Liver (tissue), 8 donors: ENCODE measurements at regions not wholly inside any gene's neighbourhood (a gene's known extent, or its start where the extent isn't known, plus 50 kb on each side); places are given as distances from the start of the nearest gene placed in this dataset.

Source experiments
- DNase-seq: peaks from one replicate; pipeline ENCODE4 v3.0.0-alpha.2; 2017; ENCODE audit warnings: low spot score
- H3K27ac ChIP-seq, 2 donors: one replicate each; pipeline ENCODE4 v1.7.0; 2013; ENCODE audit warnings: inconsistent platforms in 2 of 2, low read length in 2 of 2, control low read depth in 1 of 2, low read depth in 1 of 2, mild to moderate bottlenecking in 1 of 2
- H3K27me3 ChIP-seq, 4 donors: one replicate each; pipeline versions ENCODE4 v1.6.1 to v1.7.0; 2013; ENCODE audit warnings: low read length in 3 of 4, inconsistent platforms in 1 of 4, mild to moderate bottlenecking in 1 of 4, moderate library complexity in 1 of 4; ENCODE audit not compliant: control insufficient read depth in 4 of 4, insufficient read depth in 4 of 4
- H3K36me3 ChIP-seq, 4 donors: one replicate each; pipeline versions ENCODE4 v1.6.1 to v1.7.0; 2013; ENCODE audit warnings: low read length in 3 of 4, mild to moderate bottlenecking in 3 of 4, low read depth in 1 of 4, moderate library complexity in 1 of 4; ENCODE audit not compliant: control insufficient read depth in 4 of 4, insufficient read depth in 3 of 4
- H3K4me1 ChIP-seq, 4 donors: one replicate each; pipeline versions ENCODE4 v1.6.1 to v1.7.0; 2013; ENCODE audit warnings: low read length in 3 of 4, mild to moderate bottlenecking in 3 of 4, moderate library complexity in 1 of 4; ENCODE audit not compliant: control insufficient read depth in 4 of 4, insufficient read depth in 4 of 4
- H3K4me3 ChIP-seq, 3 donors: one replicate each; pipeline versions ENCODE4 v1.6.1 to v1.7.0; 2013; ENCODE audit warnings: low read length in 3 of 3, control low read depth in 1 of 3, low read depth in 1 of 3, mild to moderate bottlenecking in 1 of 3
- H3K9ac ChIP-seq, 2 donors: one replicate each; pipeline ENCODE4 v1.7.0; 2013; ENCODE audit warnings: low read length in 2 of 2, mild to moderate bottlenecking in 2 of 2, moderate library complexity in 2 of 2, control low read depth in 1 of 2, low read depth in 1 of 2
- H3K9me3 ChIP-seq, 4 donors: one replicate each; pipeline versions ENCODE4 v1.6.1 to v1.7.0; 2013; ENCODE audit warnings: low read length in 3 of 4; ENCODE audit not compliant: control insufficient read depth in 4 of 4
- ATF3 ChIP-seq: IDR thresholded peaks from 2 replicates; pipeline ENCODE4 v1.6.1; 2016; ENCODE audit warnings: antibody characterized with exemption
- EGR1 ChIP-seq, 2 donors: IDR thresholded peaks; 2 replicates each; pipeline ENCODE4 v1.6.1; 2016 to 2018; ENCODE audit warnings: antibody characterized with exemption in 2 of 2, low read depth in 2 of 2
- FOXA1 ChIP-seq: IDR thresholded peaks from 2 replicates; pipeline ENCODE4 v1.6.1; 2016; ENCODE audit warnings: antibody characterized with exemption
- FOXA2 ChIP-seq: IDR thresholded peaks from 2 replicates; pipeline ENCODE4 v1.6.1; 2016; ENCODE audit warnings: antibody characterized with exemption
- GABPA ChIP-seq, 2 donors: IDR thresholded peaks in 1 of 2; conservative IDR thresholded peaks in 1 of 2; 2 replicates each; pipeline ENCODE4 v1.6.1; 2016; ENCODE audit warnings: antibody characterized with exemption in 2 of 2, mild to moderate bottlenecking in 1 of 2, moderate library complexity in 1 of 2
- HNF4A ChIP-seq, 2 donors: conservative IDR thresholded peaks; 2 replicates each; pipeline ENCODE4 v1.6.1; 2016; ENCODE audit warnings: antibody characterized with exemption in 2 of 2, mild to moderate bottlenecking in 2 of 2
- HNF4G ChIP-seq: IDR thresholded peaks from 2 replicates; pipeline ENCODE4 v1.6.1; 2016; ENCODE audit warnings: antibody characterized with exemption
- JUND ChIP-seq, 2 donors: IDR thresholded peaks; 2 replicates each; pipeline ENCODE4 v1.6.1; 2016; ENCODE audit warnings: antibody characterized with exemption in 2 of 2
- MAX ChIP-seq: IDR thresholded peaks from 2 replicates; pipeline ENCODE4 v1.6.1; 2016; ENCODE audit warnings: antibody characterized with exemption
- NR2F2 ChIP-seq: IDR thresholded peaks from 2 replicates; pipeline ENCODE4 v1.6.1; 2016; ENCODE audit warnings: antibody characterized with exemption
- RAD21 ChIP-seq, 2 donors: IDR thresholded peaks; 2 replicates each; pipeline ENCODE4 v1.6.1; 2016; ENCODE audit warnings: antibody characterized with exemption in 2 of 2, mild to moderate bottlenecking in 2 of 2
- REST ChIP-seq: IDR thresholded peaks from 2 replicates; pipeline ENCODE4 v1.6.1; 2016; ENCODE audit warnings: antibody characterized with exemption, mild to moderate bottlenecking
- RXRA ChIP-seq, 2 donors: IDR thresholded peaks; 2 replicates each; pipeline ENCODE4 v1.6.1; 2017 to 2018; ENCODE audit warnings: antibody characterized with exemption in 2 of 2, mild to moderate bottlenecking in 1 of 2
- SP1 ChIP-seq: IDR thresholded peaks from 2 replicates; pipeline ENCODE4 v1.6.1; 2018; ENCODE audit warnings: antibody characterized with exemption, mild to moderate bottlenecking
- TAF1 ChIP-seq: conservative IDR thresholded peaks from 2 replicates; pipeline ENCODE4 v1.6.1; 2016; ENCODE audit warnings: antibody characterized with exemption, mild to moderate bottlenecking
- WGBS: extraction: QIAGEN DNeasy Blood & Tissue Kit; methylation state at CpG from one replicate; pipeline ENCODE4 v1.1.7; 2013; 5-methylcytosine and 5-hydroxymethylcytosine counted together
- TF ChIP-seq, protein P1 (sequence below): fragments of 150-350 bp; IDR thresholded peaks from 2 replicates; pipeline ENCODE4 v1.5.1; 2017; ENCODE audit warnings: improper control_type of control experiment, low read depth, low read length; ENCODE audit not compliant: missing input control
- TF ChIP-seq, protein P2 (sequence below): IDR thresholded peaks from 2 replicates; pipeline ENCODE4 v1.6.1; 2016; ENCODE audit warnings: antibody characterized with exemption
- donor health status: healthy.
- donor health status: healthy.
- donor health status: healthy.
- donor health status: healthy.
- donor health status: healthy.

GRCh38 chr1:218948446-218948845 lies 225.2 kb upstream of the LYPLAL1 start:
- Histone ChIP-seq H3K4me3 (no peak overlapping the region), H3K36me3 (no peaks in the 10 kb centered on the region), H3K4me1 (no peaks in the 10 kb centered on the region), H3K9me3 (peaks cover 0 to 1% (median 0%) of the 10 kb centered on the region in 4 donors), H3K27ac (no peak overlapping the region), H3K27me3 (no peaks in the 10 kb centered on the region), H3K9ac (no peak overlapping the region)
- DNase-seq = no peak
- 74% methylated on average over 6 of the region's 6 CpGs for WGBS
- TF ChIP-seq TAF1 = no peak
- TF ChIP-seq MAX = no peak
- TF ChIP-seq SP1 = no peak
- TF ChIP-seq, protein P1, sequence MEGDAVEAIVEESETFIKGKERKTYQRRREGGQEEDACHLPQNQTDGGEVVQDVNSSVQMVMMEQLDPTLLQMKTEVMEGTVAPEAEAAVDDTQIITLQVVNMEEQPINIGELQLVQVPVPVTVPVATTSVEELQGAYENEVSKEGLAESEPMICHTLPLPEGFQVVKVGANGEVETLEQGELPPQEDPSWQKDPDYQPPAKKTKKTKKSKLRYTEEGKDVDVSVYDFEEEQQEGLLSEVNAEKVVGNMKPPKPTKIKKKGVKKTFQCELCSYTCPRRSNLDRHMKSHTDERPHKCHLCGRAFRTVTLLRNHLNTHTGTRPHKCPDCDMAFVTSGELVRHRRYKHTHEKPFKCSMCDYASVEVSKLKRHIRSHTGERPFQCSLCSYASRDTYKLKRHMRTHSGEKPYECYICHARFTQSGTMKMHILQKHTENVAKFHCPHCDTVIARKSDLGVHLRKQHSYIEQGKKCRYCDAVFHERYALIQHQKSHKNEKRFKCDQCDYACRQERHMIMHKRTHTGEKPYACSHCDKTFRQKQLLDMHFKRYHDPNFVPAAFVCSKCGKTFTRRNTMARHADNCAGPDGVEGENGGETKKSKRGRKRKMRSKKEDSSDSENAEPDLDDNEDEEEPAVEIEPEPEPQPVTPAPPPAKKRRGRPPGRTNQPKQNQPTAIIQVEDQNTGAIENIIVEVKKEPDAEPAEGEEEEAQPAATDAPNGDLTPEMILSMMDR = no peak
- no peak for TF ChIP-seq FOXA2
- no peak for TF ChIP-seq HNF4A (conservative IDR thresholded peaks at IDR 0.05)
- no peak for TF ChIP-seq RXRA (IDR thresholded peaks at IDR 0.05)
- TF ChIP-seq, protein P2, sequence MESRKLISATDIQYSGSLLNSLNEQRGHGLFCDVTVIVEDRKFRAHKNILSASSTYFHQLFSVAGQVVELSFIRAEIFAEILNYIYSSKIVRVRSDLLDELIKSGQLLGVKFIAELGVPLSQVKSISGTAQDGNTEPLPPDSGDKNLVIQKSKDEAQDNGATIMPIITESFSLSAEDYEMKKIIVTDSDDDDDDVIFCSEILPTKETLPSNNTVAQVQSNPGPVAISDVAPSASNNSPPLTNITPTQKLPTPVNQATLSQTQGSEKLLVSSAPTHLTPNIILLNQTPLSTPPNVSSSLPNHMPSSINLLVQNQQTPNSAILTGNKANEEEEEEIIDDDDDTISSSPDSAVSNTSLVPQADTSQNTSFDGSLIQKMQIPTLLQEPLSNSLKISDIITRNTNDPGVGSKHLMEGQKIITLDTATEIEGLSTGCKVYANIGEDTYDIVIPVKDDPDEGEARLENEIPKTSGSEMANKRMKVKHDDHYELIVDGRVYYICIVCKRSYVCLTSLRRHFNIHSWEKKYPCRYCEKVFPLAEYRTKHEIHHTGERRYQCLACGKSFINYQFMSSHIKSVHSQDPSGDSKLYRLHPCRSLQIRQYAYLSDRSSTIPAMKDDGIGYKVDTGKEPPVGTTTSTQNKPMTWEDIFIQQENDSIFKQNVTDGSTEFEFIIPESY = no peak

GRCh38 chr1:218953386-218953785 lies 220.3 kb upstream of the LYPLAL1 start:
- no peak for TF ChIP-seq RAD21 (IDR thresholded peaks at IDR 0.05)
- TF ChIP-seq HNF4A (conservative IDR thresholded peaks at IDR 0.05) = no peak
- TF ChIP-seq EGR1 (IDR thresholded peaks at IDR 0.05; ENCODE audit: low read depth in 2 of 2) = no peak
- TF ChIP-seq GABPA (IDR thresholded peaks at IDR 0.05 in 1 of 2, conservative IDR thresholded peaks at IDR 0.05 in 1 of 2) = no peak
- H3K36me3 ChIP-seq = no peaks in the 10 kb centered on the region
- H3K27ac ChIP-seq = no peak overlapping the region
- peaks cover 0 to 1% (median 0%) of the 10 kb centered on the region in 4 donors for H3K9me3 ChIP-seq
- H3K9ac ChIP-seq = no peak overlapping the region
- 78% methylated on average over 1 of the region's 1 CpG for WGBS
- no peaks in the 10 kb centered on the region for H3K4me1 ChIP-seq
- no peak for DNase-seq
- no peak overlapping the region for H3K4me3 ChIP-seq
- no peaks in the 10 kb centered on the region for H3K27me3 ChIP-seq

- H3K9me3 ChIP-seq = no peaks in the 10 kb centered on the region
- no peaks in the 10 kb centered on the region for H3K27me3 ChIP-seq
- H3K36me3 ChIP-seq = no peaks in the 10 kb centered on the region
- WGBS = 32% methylated on average over 2 of the region's 2 CpGs
- no peaks in the 10 kb centered on the region for H3K4me1 ChIP-seq
- H3K9ac ChIP-seq = no peak overlapping the region
- DNase-seq = no peak
- no peak overlapping the region for H3K4me3 ChIP-seq
- H3K27ac ChIP-seq = no peak overlapping the region
- no peak for TF ChIP-seq TAF1
- TF ChIP-seq JUND (IDR thresholded peaks at IDR 0.05) = no peak
- no peak for TF ChIP-seq FOXA1
- TF ChIP-seq, protein P1 = no peak
- TF ChIP-seq RAD21 (IDR thresholded peaks at IDR 0.05) = no peak
- TF ChIP-seq ATF3 = no peak
- no peak for TF ChIP-seq HNF4G
- no peak for TF ChIP-seq NR2F2
- no peak for TF ChIP-seq GABPA (IDR thresholded peaks at IDR 0.05 in 1 of 2, conservative IDR thresholded peaks at IDR 0.05 in 1 of 2)
- TF ChIP-seq MAX = no peak
- no peak for TF ChIP-seq REST
Observed at GRCh38 chr1:218957971-218958370, 215.7 kb upstream of the LYPLAL1 start.
